WTC11 (cell line): ENCODE measurements at regions not wholly inside any gene's neighbourhood (a gene's known extent, or its start where the extent isn't known, plus 50 kb on each side); places are given as distances from the start of the nearest gene placed in this dataset.

Experiments used
- ATAC-seq: fragments of 200-7000 bp; cut with Tn5 transposase; 2 replicates; pipeline ENCODE4 v1.10.0; 2021; ENCODE audit warnings: mild to moderate bottlenecking, moderate library complexity
- CTCF ChIA-PET: fragments of 300-600 bp; sonication (Branson Sonifier 250); formaldehyde crosslinking; loops from one replicate; lab custom pipeline; 2021; ENCODE audit warnings: antibody characterized with exemption; lab: Charles Lee
- POLR2A ChIA-PET: fragments of 350-600 bp; sonication (Branson Sonifier 250); formaldehyde crosslinking; loops from one replicate; lab custom pipeline; 2021; ENCODE audit warnings: antibody characterized with exemption; lab: Charles Lee
- DNase-seq: peaks from one replicate; pipeline ENCODE4 v3.0.0; 2021; ENCODE audit warnings: low spot score
- H3K27ac Mint-ChIP-seq: 2 replicates; pipeline ENCODE4 v1.8.0; 2021; ENCODE audit warnings: mixed read lengths
- H3K27me3 Mint-ChIP-seq: 2 replicates; pipeline ENCODE4 v1.8.0; 2021; ENCODE audit warnings: low read depth, mild to moderate bottlenecking, moderate library complexity, mixed read lengths
- H3K36me3 Mint-ChIP-seq: 2 replicates; pipeline ENCODE4 v1.8.0; 2021; ENCODE audit warnings: mixed read lengths
- H3K4me1 Mint-ChIP-seq: 2 replicates; pipeline ENCODE4 v1.8.0; 2022; ENCODE audit warnings: mixed read lengths
- H3K4me3 Mint-ChIP-seq: 2 replicates; pipeline ENCODE4 v1.8.0; 2021; ENCODE audit warnings: mild to moderate bottlenecking, moderate library complexity, mixed read lengths
- H3K9me3 Mint-ChIP-seq: 2 replicates; pipeline ENCODE4 v1.8.0; 2021; ENCODE audit warnings: mixed read lengths
- ELF4 ChIP-seq: sonication (generic); formaldehyde crosslinking; IDR thresholded peaks from 2 replicates; pipeline ENCODE4 v1.8.1; 2022; ENCODE audit warnings: low read depth, mild to moderate bottlenecking, moderate library complexity, missing genetic modification reagents
- ETV6 ChIP-seq: sonication (generic); formaldehyde crosslinking; IDR thresholded peaks from 2 replicates; pipeline ENCODE4 v1.8.1; 2022; ENCODE audit warnings: mild to moderate bottlenecking, missing genetic modification reagents
- FOXJ3 ChIP-seq: sonication (generic); formaldehyde crosslinking; IDR thresholded peaks from 2 replicates; pipeline ENCODE4 v1.9.0; 2021; ENCODE audit warnings: missing genetic modification reagents, mild to moderate bottlenecking, borderline replicate concordance
- GTF2I ChIP-seq: fragments of 250-450 bp; sonication (Bioruptor Pico); conservative IDR thresholded peaks from 2 replicates; pipeline ENCODE4 v1.4.0; 2021; ENCODE audit warnings: mild to moderate bottlenecking
- KAT7 ChIP-seq: sonication (generic); formaldehyde crosslinking; IDR thresholded peaks from 2 replicates; pipeline ENCODE4 v1.8.1; 2023; ENCODE audit warnings: missing genetic modification reagents, mild to moderate bottlenecking, borderline replicate concordance
- NFYB ChIP-seq: sonication (generic); formaldehyde crosslinking; conservative IDR thresholded peaks from 2 replicates; pipeline ENCODE4 v1.8.0; 2022; ENCODE audit warnings: low read depth, missing genetic modification reagents
- PRRX2 ChIP-seq: fragments of 250-450 bp; sonication (Bioruptor Pico); IDR thresholded peaks from 2 replicates; pipeline ENCODE4 v1.8.0; 2021; ENCODE audit warnings: mild to moderate bottlenecking
- TEAD1 ChIP-seq: sonication (generic); formaldehyde crosslinking; IDR thresholded peaks from 2 replicates; pipeline ENCODE4 v1.8.0; 2022; ENCODE audit warnings: mild to moderate bottlenecking, missing genetic modification reagents
- ZNF219 ChIP-seq: sonication (generic); formaldehyde crosslinking; IDR thresholded peaks from 2 replicates; pipeline ENCODE4 v1.8.0; 2023; ENCODE audit warnings: missing genetic modification reagents, mild to moderate bottlenecking, borderline replicate concordance
- TF ChIP-seq, protein P1 (sequence below): sonication (generic); formaldehyde crosslinking; IDR thresholded peaks from 2 replicates; pipeline ENCODE4 v1.8.1; 2023; ENCODE audit warnings: mild to moderate bottlenecking, missing genetic modification reagents, moderate library complexity
- TF ChIP-seq, protein P2 (sequence below): fragments of 250-450 bp; sonication (Bioruptor Pico); IDR thresholded peaks from 2 replicates; pipeline ENCODE4 v1.9.0; 2021; ENCODE audit warnings: moderate library complexity, mild to moderate bottlenecking, inconsistent platforms, borderline replicate concordance
- TF ChIP-seq, protein P3 (sequence below): sonication (generic); formaldehyde crosslinking; IDR thresholded peaks from 2 replicates; pipeline ENCODE4 v1.8.0; 2023; ENCODE audit warnings: missing genetic modification reagents
- TF ChIP-seq, protein P4 (sequence below): sonication (generic); formaldehyde crosslinking; IDR thresholded peaks from 2 replicates; pipeline ENCODE4 v1.8.0; 2022; ENCODE audit warnings: mild to moderate bottlenecking, missing genetic modification reagents
- TF ChIP-seq, protein P5 (sequence below): fragments of 200-600 bp; IDR thresholded peaks from 2 replicates; pipeline ENCODE4 v1.8.0; 2022; ENCODE audit warnings: antibody characterized with exemption
- TF ChIP-seq, protein P6 (sequence below): sonication (generic); formaldehyde crosslinking; IDR thresholded peaks from 2 replicates; pipeline ENCODE4 v1.8.1; 2023; ENCODE audit warnings: mild to moderate bottlenecking, missing genetic modification reagents

DNA sequence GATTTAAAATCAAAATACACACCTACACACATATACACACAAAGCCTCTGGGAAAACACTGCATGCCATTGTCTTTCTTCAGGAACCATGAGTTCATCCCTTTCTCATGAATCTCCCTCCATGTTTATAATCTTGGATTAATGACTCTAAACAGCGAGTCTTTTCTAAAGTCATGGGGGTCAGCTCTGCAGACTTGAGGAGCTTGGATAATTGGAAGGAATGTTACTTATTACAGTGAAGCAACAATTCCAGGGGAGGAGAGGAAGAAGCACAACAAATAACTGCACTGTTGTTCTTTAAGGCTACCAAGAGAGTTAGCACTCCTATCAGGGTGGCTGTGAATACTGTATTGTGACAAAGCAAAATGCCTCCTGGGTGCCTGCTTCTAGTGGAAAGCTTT lies 444.7 kb downstream of the ANXA1 start (continued):
- TF ChIP-seq TEAD1 (CRISPR knock-in tag), result no peak

DNA sequence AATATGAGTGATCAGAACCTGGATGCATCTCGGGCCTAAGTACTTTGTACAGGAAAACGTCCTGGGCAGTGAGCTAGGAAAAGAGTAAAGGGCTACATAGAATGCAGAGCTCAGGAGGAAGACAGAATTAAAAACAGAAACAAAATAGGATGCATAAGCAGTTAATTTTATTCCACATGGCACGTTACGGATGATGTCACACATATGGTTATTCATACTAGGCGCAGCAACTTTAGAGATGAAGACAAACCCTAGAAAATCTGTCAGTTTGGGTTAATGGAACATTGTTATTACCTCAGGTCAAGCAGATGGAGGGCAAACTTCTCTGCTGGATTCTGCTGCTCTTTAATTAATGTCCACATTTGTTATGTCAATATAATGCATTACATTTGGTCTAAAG lies 445.4 kb downstream of the ANXA1 start:
- Mint-ChIP-seq H3K27ac (no peak overlapping the region), H3K9me3 (no peaks in the 10 kb centered on the region), H3K27me3 (no peaks in the 10 kb centered on the region), H3K36me3 (no peaks in the 10 kb centered on the region), H3K4me3 (no peak overlapping the region), H3K4me1 (peaks cover 30% of the 10 kb centered on the region)
- ATAC-seq, result no peak
- ChIA-PET CTCF (no interaction called here), POLR2A (no interaction called here)
- TF ChIP-seq ELF4 (CRISPR knock-in tag) (no peak), GTF2I (no peak), ZNF219 (no peak), ETV6 (CRISPR knock-in tag) (no peak), KAT7 (CRISPR knock-in tag) (no peak), PRRX2 (CRISPR knock-in tag) (no peak), FOXJ3 (CRISPR knock-in tag) (no peak), NFYB (CRISPR knock-in tag) (no peak)
- TF ChIP-seq, protein P1, sequence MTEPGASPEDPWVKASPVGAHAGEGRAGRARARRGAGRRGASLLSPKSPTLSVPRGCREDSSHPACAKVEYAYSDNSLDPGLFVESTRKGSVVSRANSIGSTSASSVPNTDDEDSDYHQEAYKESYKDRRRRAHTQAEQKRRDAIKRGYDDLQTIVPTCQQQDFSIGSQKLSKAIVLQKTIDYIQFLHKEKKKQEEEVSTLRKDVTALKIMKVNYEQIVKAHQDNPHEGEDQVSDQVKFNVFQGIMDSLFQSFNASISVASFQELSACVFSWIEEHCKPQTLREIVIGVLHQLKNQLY (CRISPR knock-in tag), result no peak
- TF ChIP-seq, protein P2, sequence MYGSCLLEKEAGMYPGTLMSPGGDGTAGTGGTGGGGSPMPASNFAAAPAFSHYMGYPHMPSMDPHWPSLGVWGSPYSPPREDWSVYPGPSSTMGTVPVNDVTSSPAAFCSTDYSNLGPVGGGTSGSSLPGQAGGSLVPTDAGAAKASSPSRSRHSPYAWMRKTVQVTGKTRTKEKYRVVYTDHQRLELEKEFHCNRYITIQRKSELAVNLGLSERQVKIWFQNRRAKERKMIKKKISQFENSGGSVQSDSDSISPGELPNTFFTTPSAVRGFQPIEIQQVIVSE (CRISPR knock-in tag), result no peak
- TF ChIP-seq, protein P3, sequence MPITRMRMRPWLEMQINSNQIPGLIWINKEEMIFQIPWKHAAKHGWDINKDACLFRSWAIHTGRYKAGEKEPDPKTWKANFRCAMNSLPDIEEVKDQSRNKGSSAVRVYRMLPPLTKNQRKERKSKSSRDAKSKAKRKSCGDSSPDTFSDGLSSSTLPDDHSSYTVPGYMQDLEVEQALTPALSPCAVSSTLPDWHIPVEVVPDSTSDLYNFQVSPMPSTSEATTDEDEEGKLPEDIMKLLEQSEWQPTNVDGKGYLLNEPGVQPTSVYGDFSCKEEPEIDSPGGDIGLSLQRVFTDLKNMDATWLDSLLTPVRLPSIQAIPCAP, result no peak
- TF ChIP-seq, protein P4, sequence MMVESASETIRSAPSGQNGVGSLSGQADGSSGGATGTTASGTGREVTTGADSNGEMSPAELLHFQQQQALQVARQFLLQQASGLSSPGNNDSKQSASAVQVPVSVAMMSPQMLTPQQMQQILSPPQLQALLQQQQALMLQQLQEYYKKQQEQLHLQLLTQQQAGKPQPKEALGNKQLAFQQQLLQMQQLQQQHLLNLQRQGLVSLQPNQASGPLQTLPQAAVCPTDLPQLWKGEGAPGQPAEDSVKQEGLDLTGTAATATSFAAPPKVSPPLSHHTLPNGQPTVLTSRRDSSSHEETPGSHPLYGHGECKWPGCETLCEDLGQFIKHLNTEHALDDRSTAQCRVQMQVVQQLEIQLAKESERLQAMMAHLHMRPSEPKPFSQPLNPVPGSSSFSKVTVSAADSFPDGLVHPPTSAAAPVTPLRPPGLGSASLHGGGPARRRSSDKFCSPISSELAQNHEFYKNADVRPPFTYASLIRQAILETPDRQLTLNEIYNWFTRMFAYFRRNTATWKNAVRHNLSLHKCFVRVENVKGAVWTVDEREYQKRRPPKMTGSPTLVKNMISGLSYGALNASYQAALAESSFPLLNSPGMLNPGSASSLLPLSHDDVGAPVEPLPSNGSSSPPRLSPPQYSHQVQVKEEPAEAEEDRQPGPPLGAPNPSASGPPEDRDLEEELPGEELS (CRISPR knock-in tag), result no peak
- TF ChIP-seq, protein P5, sequence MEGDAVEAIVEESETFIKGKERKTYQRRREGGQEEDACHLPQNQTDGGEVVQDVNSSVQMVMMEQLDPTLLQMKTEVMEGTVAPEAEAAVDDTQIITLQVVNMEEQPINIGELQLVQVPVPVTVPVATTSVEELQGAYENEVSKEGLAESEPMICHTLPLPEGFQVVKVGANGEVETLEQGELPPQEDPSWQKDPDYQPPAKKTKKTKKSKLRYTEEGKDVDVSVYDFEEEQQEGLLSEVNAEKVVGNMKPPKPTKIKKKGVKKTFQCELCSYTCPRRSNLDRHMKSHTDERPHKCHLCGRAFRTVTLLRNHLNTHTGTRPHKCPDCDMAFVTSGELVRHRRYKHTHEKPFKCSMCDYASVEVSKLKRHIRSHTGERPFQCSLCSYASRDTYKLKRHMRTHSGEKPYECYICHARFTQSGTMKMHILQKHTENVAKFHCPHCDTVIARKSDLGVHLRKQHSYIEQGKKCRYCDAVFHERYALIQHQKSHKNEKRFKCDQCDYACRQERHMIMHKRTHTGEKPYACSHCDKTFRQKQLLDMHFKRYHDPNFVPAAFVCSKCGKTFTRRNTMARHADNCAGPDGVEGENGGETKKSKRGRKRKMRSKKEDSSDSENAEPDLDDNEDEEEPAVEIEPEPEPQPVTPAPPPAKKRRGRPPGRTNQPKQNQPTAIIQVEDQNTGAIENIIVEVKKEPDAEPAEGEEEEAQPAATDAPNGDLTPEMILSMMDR, result no peak
- TF ChIP-seq, protein P6, sequence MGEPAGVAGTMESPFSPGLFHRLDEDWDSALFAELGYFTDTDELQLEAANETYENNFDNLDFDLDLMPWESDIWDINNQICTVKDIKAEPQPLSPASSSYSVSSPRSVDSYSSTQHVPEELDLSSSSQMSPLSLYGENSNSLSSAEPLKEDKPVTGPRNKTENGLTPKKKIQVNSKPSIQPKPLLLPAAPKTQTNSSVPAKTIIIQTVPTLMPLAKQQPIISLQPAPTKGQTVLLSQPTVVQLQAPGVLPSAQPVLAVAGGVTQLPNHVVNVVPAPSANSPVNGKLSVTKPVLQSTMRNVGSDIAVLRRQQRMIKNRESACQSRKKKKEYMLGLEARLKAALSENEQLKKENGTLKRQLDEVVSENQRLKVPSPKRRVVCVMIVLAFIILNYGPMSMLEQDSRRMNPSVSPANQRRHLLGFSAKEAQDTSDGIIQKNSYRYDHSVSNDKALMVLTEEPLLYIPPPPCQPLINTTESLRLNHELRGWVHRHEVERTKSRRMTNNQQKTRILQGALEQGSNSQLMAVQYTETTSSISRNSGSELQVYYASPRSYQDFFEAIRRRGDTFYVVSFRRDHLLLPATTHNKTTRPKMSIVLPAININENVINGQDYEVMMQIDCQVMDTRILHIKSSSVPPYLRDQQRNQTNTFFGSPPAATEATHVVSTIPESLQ, result no peak
- DNase-seq, result no peak

DNA sequence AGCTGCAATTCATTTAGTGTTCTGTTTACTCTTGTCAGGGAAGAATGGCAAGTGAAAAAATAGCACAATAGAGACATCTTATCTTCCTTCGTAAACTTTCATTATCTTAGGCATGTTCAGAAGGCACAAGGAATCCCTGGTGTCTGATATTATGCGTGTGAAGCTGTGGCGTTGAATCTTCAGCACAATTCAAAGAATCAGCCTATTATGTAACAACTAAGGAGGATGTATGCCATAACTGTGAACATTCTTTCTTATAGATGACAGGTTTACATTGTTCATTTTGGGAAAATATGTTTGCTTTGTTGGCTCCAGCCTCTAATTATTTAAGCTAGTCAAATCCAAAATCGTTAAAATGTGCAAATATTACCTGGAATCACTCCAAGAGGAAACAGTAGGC lies 446.1 kb downstream of the ANXA1 start:
- ATAC-seq, result no peak
- Mint-ChIP-seq H3K9me3 (no peaks in the 10 kb centered on the region), H3K36me3 (no peaks in the 10 kb centered on the region), H3K4me3 (no peak overlapping the region), H3K27ac (no peak overlapping the region), H3K27me3 (no peaks in the 10 kb centered on the region), H3K4me1 (peaks cover 28% of the 10 kb centered on the region)
- POLR2A ChIA-PET, result no interaction called here
- no peak for DNase-seq
- TF ChIP-seq FOXJ3 (CRISPR knock-in tag), result no peak
- TF ChIP-seq, protein P5, result no peak
- CTCF ChIA-PET, result no interaction called here
